GM18505 (cell line): ENCODE measurements at regions not wholly inside any gene's neighbourhood (a gene's known extent, or its start where the extent isn't known, plus 50 kb on each side); places are given as distances from the start of the nearest gene placed in this dataset.

ENCODE experiments used
- ATAC-seq: cut with Tn5 transposase; IDR thresholded peaks from one replicate; pipeline ENCODE4 v1.9.1; 2021; ENCODE audit not compliant: unreplicated experiment
- POLR2A ChIP-seq: IDR thresholded peaks from 4 replicates; pipeline ENCODE4 v1.6.1; 2011; ENCODE audit warnings: borderline replicate concordance; ENCODE audit not compliant: insufficient read depth, insufficient read length; ENCODE audit errors: extremely low read depth

- no peak for TF ChIP-seq POLR2A
- ATAC-seq = no peak
Measured at GRCh38 chr3:28867836-28868235, 413.0 kb upstream of the RBMS3 start.

DNA sequence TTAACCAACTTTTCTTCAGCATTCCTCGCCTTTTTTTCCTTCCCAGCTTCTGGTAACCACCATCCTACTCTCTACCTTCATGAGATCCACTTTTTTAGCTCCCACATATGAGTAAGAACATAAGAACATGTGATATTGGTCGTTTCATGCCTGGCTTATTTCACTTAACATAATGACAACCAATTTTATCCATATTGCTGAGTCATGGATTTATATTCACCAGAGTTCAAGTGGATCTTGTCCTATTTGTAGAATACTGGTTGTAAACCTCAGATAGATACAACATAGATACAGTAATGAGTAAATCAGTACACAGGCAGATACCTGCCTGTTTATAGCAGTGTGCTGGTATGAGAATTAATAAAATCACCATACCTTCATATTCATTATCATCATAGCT is 412.0 kb upstream of the RBMS3 start:
- ATAC-seq = no peak
- no peak for TF ChIP-seq POLR2A

DNA sequence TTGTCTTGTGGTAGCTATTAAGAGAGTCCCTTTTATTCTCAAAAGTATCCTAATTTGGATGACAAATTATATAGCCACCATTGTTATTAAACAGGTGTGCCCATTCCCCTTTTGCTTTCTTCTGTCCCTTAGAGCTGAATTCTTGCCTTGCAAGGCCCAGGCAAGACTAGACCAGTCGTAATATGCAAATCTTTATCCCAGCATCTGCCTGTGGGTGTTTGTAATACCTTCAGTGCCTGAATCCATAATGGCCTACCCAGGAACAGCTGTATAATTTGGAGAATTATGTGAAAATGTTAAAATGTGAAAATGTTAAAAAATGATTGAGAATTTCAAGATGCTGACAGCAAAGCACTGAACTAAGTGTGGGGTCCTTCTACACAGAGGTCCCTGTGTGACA is 403.0 kb upstream of the RBMS3 start:
- TF ChIP-seq POLR2A = no peak
- no peak for ATAC-seq

- TF ChIP-seq POLR2A = no peak
- no peak for ATAC-seq
Measured at GRCh38 chr3:28890373-28890772, 390.5 kb upstream of the RBMS3 start.

GRCh38 chr3:28891485-28891884 is 389.4 kb upstream of the RBMS3 start:
- ATAC-seq = no peak
- no peak for TF ChIP-seq POLR2A

DNA sequence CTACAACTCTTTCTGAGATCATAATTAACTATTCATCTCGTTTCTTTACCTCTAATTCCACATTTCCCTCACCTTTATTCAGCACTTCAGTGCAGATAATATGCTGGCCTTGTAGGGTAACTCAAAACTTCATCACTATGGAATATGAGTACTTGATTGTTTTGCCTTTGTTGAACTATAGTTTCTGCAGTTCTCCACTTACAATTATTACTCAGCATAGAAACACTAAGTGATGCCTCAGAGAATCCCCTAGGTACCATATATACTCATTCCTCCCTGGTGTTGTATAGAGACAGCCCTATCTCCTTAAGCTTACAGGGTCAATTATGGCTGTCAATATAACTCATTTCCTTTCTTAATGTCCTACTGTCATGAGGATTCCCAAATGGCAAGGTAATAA is 380.6 kb upstream of the RBMS3 start:
- no peak for TF ChIP-seq POLR2A
- no peak for ATAC-seq

GRCh38 chr3:28901018-28901417 is 379.9 kb upstream of the RBMS3 start:
- ATAC-seq = no peak
- TF ChIP-seq POLR2A = no peak

GRCh38 chr3:28903171-28903601 is 377.7 kb upstream of the RBMS3 start:
- ATAC-seq = no peak

DNA sequence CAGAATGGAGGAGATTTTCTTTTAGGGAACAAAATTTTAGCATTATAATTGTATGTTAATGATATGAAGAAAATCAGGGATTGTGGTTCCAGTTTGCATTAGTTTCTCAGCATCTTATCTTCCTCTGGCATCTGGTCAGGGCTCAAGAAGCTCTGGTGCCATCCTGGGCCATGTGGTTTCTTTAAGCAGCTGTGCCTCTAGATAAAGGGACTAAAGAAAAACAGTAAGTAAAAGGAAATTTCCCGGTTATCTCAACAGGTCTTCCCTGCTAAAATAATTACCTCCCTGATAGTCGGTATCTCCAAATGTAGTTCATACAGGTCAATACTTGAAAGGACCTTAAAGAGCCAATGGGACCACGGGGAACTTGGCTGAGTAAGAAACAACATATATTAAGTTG is 375.1 kb upstream of the RBMS3 start:
- no peak for ATAC-seq
- TF ChIP-seq POLR2A = no peak

More at GRCh38 chr3:28903171-28903601, 377.7 kb upstream of the RBMS3 start:
- no peak for TF ChIP-seq POLR2A

- ATAC-seq = no peak
- no peak for TF ChIP-seq POLR2A
Measured at GRCh38 chr3:28906561-28907310, 374.1 kb upstream of the RBMS3 start.

- ATAC-seq = no peak
- no peak for TF ChIP-seq POLR2A
Measured at GRCh38 chr3:28907616-28908015, 373.3 kb upstream of the RBMS3 start.

GRCh38 chr3:28912120-28912885 is 368.6 kb upstream of the RBMS3 start:
- TF ChIP-seq POLR2A = no peak
- ATAC-seq = no peak

GRCh38 chr3:28915741-28916500 is 364.9 kb upstream of the RBMS3 start:
- TF ChIP-seq POLR2A = no peak
- ATAC-seq = no peak

GRCh38 chr3:28916713-28917499 is 364.0 kb upstream of the RBMS3 start:
- no peak for TF ChIP-seq POLR2A
- ATAC-seq = peak; percentile 93
